ENCODE measurements at regions not wholly inside any gene's neighbourhood (a gene's known extent, or its start where the extent isn't known, plus 50 kb on each side); places are given as distances from the start of the nearest gene placed in this dataset.
A peak's percentile ranks its signal among the peaks of the same experiment; 100 is the strongest.

DNA sequence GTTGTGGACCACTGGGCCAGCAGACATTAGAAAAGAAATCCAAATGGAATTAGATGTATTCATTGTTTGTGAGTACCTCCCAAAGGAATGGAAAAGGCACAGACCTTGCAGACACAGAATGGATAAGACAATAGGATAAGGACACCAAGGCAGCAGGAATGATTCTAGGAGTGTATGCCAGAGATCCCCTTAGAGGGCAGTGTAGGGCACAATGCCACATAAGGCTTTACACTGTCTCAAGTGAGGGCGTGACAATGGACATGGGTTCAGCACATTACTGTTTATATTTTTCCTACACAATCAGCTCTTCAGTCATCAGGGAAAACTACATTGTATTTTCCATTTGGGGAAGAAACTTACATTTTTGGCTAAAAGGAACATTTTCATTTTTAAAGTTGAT, 250.9 kb downstream of the PTH2R start:
- Mint-ChIP-seq H3K27me3 (ENCODE audit: low read depth) (no peaks in the 10 kb centered on the region), H3K4me1 (0 out of 4 replicates have a peak, but pooled peaks cover 0 to 2% of the 10 kb centered on the region in 2 experiments), H3K9me3 (peaks cover 4 to 11% of the 10 kb centered on the region in 2 experiments; a peak in 3 of 5 replicates), H3K4me3 (no peak overlapping the region), H3K36me3 (ENCODE audit: insufficient read depth in 1 of 3, low read depth in 3 of 3) (no peaks in the 10 kb centered on the region), H3K27ac (peak overlapping the region in 1 of 3 experiments; percentile 80; a peak in 1 of 7 replicates)
- no peak overlapping the region for H2BK20ac ChIP-seq (ENCODE audit: low read depth, low read length, poor library complexity, severe bottlenecking)
- no peaks in the 10 kb centered on the region for H3K79me1 ChIP-seq (ENCODE audit: insufficient read depth, low read depth, low read length, poor library complexity, severe bottlenecking)
- H3K9ac ChIP-seq (ENCODE audit: extremely low read depth, insufficient read length, low read length): no peak overlapping the region
- H3K79me2 ChIP-seq (ENCODE audit: insufficient read depth, low read length): no peaks in the 10 kb centered on the region
- H2AFZ ChIP-seq (ENCODE audit: low read length): no peak overlapping the region
- TF ChIP-seq, protein P1, sequence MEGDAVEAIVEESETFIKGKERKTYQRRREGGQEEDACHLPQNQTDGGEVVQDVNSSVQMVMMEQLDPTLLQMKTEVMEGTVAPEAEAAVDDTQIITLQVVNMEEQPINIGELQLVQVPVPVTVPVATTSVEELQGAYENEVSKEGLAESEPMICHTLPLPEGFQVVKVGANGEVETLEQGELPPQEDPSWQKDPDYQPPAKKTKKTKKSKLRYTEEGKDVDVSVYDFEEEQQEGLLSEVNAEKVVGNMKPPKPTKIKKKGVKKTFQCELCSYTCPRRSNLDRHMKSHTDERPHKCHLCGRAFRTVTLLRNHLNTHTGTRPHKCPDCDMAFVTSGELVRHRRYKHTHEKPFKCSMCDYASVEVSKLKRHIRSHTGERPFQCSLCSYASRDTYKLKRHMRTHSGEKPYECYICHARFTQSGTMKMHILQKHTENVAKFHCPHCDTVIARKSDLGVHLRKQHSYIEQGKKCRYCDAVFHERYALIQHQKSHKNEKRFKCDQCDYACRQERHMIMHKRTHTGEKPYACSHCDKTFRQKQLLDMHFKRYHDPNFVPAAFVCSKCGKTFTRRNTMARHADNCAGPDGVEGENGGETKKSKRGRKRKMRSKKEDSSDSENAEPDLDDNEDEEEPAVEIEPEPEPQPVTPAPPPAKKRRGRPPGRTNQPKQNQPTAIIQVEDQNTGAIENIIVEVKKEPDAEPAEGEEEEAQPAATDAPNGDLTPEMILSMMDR (conservative IDR thresholded peaks at IDR 0.05): peak; percentile 62
- no peak overlapping the region for H3K18ac ChIP-seq (ENCODE audit: insufficient read length, low read depth, low read length)
- no peak overlapping the region for H2AK5ac ChIP-seq (ENCODE audit: insufficient read length, low read length)
- no peak overlapping the region for H3K23ac ChIP-seq (ENCODE audit: insufficient read length, low read depth, low read length)
- no peak overlapping the region for H3K4me2 ChIP-seq (ENCODE audit: insufficient read depth, insufficient read length, low read length)
- no peak overlapping the region for H2BK15ac ChIP-seq (ENCODE audit: low read depth, low read length)
- no peaks in the 10 kb centered on the region for H3K23me2 ChIP-seq (ENCODE audit: insufficient read length, low read depth, low read length, poor library complexity, severe bottlenecking)
- no peaks in the 10 kb centered on the region for H3K4me1 ChIP-seq (ENCODE audit: insufficient read depth, low read length)
- H3K27me3 ChIP-seq (ENCODE audit: insufficient read depth, low read length): no peaks in the 10 kb centered on the region
- no peak overlapping the region for H4K91ac ChIP-seq (ENCODE audit: insufficient read length, low read depth, low read length)
- no peak overlapping the region for H4K5ac ChIP-seq (ENCODE audit: insufficient read length, low read depth, low read length)
- no peak overlapping the region for H3T11ph ChIP-seq (ENCODE audit: low read length)
- no CpG with 5 or more reads among the region's 1 CpG for WGBS (ENCODE audit: extremely low coverage, insufficient read length, low lambda C conversion rate)
- H3K27ac ChIP-seq (ENCODE audit: insufficient read length, low read depth, low read length): no peak overlapping the region
- H2BK12ac ChIP-seq (ENCODE audit: insufficient read length, low read depth, low read length): no peak overlapping the region
- no peaks in the 10 kb centered on the region for H3K9me3 ChIP-seq (ENCODE audit: control insufficient read depth, low read depth, low read length)
- H2BK120ac ChIP-seq (ENCODE audit: low read depth, low read length, poor library complexity, severe bottlenecking): no peak overlapping the region
- peak; percentile 36 for DNase-seq
- H2BK5ac ChIP-seq (ENCODE audit: insufficient read length, low read length): no peak overlapping the region
- H3K14ac ChIP-seq (ENCODE audit: insufficient read depth, low read length): no peak overlapping the region
- H4K20me1 ChIP-seq (ENCODE audit: control insufficient read depth, insufficient read depth, insufficient read length): no peaks in the 10 kb centered on the region
- H3K4ac ChIP-seq (ENCODE audit: low read depth, low read length): no peak overlapping the region
- no peak overlapping the region for H3K56ac ChIP-seq (ENCODE audit: insufficient read length, low read depth, low read length)
- H4K8ac ChIP-seq (replicated peaks; ENCODE audit: insufficient read length, low read depth, low read length): no peak overlapping the region

Measured in H9 (cell line).